ENCODE measurements at regions not wholly inside any gene's neighbourhood (a gene's known extent, or its start where the extent isn't known, plus 50 kb on each side); places are given as distances from the start of the nearest gene placed in this dataset.

DNA sequence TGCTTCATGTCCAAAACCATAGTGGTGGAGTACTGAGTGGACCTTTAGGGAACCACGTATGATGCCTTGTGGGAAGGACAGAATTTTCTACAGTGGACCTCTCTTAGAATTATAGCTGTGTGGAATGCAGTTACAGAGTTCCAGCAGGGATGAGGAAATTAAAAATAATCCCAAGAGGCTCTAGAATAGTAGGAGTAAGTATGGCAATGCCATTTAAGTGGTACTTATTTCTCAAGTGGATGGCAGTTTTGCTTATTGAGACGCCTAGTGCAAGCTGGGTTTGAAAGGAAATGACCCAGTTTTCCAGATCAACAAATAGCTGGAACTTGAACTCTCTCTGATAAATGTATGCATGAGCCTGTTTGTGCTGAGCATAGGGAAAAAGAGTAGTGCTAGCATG lies 431.6 kb downstream of the PRR16 start:
- TF ChIP-seq, protein P1, sequence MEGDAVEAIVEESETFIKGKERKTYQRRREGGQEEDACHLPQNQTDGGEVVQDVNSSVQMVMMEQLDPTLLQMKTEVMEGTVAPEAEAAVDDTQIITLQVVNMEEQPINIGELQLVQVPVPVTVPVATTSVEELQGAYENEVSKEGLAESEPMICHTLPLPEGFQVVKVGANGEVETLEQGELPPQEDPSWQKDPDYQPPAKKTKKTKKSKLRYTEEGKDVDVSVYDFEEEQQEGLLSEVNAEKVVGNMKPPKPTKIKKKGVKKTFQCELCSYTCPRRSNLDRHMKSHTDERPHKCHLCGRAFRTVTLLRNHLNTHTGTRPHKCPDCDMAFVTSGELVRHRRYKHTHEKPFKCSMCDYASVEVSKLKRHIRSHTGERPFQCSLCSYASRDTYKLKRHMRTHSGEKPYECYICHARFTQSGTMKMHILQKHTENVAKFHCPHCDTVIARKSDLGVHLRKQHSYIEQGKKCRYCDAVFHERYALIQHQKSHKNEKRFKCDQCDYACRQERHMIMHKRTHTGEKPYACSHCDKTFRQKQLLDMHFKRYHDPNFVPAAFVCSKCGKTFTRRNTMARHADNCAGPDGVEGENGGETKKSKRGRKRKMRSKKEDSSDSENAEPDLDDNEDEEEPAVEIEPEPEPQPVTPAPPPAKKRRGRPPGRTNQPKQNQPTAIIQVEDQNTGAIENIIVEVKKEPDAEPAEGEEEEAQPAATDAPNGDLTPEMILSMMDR (IDR thresholded peaks at IDR 0.05 in 2 of 3, conservative IDR thresholded peaks at IDR 0.05 in 1 of 3; ENCODE audit: borderline replicate concordance in 1 of 3, insufficient read depth in 1 of 3, low read depth in 2 of 3, low read length in 2 of 3) = no peak
- no peak for TF ChIP-seq EZH2 (IDR thresholded peaks at IDR 0.05)
- TF ChIP-seq POLR2A (IDR thresholded peaks at IDR 0.05; ENCODE audit: borderline replicate concordance, extremely low read depth, insufficient read depth, insufficient read length) = no peak
- no peak for TF ChIP-seq YY1 (IDR thresholded peaks at IDR 0.05; ENCODE audit: extremely low read depth, insufficient replicate concordance, low read depth, low read length)
- TF ChIP-seq, protein P2, sequence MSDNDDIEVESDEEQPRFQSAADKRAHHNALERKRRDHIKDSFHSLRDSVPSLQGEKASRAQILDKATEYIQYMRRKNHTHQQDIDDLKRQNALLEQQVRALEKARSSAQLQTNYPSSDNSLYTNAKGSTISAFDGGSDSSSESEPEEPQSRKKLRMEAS (IDR thresholded peaks at IDR 0.05) = no peak
- TF ChIP-seq, protein P3, sequence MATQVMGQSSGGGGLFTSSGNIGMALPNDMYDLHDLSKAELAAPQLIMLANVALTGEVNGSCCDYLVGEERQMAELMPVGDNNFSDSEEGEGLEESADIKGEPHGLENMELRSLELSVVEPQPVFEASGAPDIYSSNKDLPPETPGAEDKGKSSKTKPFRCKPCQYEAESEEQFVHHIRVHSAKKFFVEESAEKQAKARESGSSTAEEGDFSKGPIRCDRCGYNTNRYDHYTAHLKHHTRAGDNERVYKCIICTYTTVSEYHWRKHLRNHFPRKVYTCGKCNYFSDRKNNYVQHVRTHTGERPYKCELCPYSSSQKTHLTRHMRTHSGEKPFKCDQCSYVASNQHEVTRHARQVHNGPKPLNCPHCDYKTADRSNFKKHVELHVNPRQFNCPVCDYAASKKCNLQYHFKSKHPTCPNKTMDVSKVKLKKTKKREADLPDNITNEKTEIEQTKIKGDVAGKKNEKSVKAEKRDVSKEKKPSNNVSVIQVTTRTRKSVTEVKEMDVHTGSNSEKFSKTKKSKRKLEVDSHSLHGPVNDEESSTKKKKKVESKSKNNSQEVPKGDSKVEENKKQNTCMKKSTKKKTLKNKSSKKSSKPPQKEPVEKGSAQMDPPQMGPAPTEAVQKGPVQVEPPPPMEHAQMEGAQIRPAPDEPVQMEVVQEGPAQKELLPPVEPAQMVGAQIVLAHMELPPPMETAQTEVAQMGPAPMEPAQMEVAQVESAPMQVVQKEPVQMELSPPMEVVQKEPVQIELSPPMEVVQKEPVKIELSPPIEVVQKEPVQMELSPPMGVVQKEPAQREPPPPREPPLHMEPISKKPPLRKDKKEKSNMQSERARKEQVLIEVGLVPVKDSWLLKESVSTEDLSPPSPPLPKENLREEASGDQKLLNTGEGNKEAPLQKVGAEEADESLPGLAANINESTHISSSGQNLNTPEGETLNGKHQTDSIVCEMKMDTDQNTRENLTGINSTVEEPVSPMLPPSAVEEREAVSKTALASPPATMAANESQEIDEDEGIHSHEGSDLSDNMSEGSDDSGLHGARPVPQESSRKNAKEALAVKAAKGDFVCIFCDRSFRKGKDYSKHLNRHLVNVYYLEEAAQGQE (IDR thresholded peaks at IDR 0.05; ENCODE audit: low read depth) = no peak
- TF ChIP-seq SP1 (IDR thresholded peaks at IDR 0.05; ENCODE audit: low read depth) = no peak
- no peak for TF ChIP-seq POLR2AphosphoS5 (IDR thresholded peaks at IDR 0.05; ENCODE audit: low read depth, low read length)
- no peak for TF ChIP-seq EZH2phosphoT487 (IDR thresholded peaks at IDR 0.05; ENCODE audit: borderline replicate concordance)
- TF ChIP-seq ELF1 (IDR thresholded peaks at IDR 0.05; ENCODE audit: borderline replicate concordance, low read depth) = no peak
- TF ChIP-seq, protein P4, sequence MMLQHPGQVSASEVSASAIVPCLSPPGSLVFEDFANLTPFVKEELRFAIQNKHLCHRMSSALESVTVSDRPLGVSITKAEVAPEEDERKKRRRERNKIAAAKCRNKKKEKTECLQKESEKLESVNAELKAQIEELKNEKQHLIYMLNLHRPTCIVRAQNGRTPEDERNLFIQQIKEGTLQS (IDR thresholded peaks at IDR 0.05) = no peak
- no peak for TF ChIP-seq RAD21 (IDR thresholded peaks at IDR 0.05; ENCODE audit: low read depth)
- no peak for TF ChIP-seq CEBPB (IDR thresholded peaks at IDR 0.05; ENCODE audit: low read depth)

Data from HCT116 (cell line).